CD14-positive monocyte (primary cell): ENCODE measurements at regions not wholly inside any gene's neighbourhood (a gene's known extent, or its start where the extent isn't known, plus 50 kb on each side); places are given as distances from the start of the nearest gene placed in this dataset.

ENCODE experiments used
- DNase-seq, 3 donors: peaks; one replicate each; pipeline ENCODE4 v3.0.0-alpha.2; 2011 to 2022
- H2AFZ ChIP-seq: 2 replicates; pipeline ENCODE4 v1.6.0; 2012; ENCODE audit warnings: mild to moderate bottlenecking, low read depth, low read length, inconsistent platforms; ENCODE audit not compliant: insufficient read depth, poor library complexity, severe bottlenecking
- H3K27ac ChIP-seq, 2 donors: 1 replicate in 1 of 2; 2 replicates in 1 of 2; pipeline ENCODE4 v1.5.1; 2012 to 2013; ENCODE audit warnings: low read length in 2 of 2, control low read depth in 1 of 2, inconsistent platforms in 1 of 2, low read depth in 1 of 2, mild to moderate bottlenecking in 1 of 2
- H3K27me3 ChIP-seq, 2 donors: one replicate each; pipeline versions ENCODE4 v1.6.0 to v1.6.1; 2011 to 2013; ENCODE audit warnings: low read length in 2 of 2; ENCODE audit not compliant: control insufficient read depth in 2 of 2, insufficient read depth in 2 of 2
- H3K36me3 ChIP-seq, 2 donors: replicated peaks in 1 of 2; 1 replicate in 1 of 2; 2 replicates in 1 of 2; pipeline versions ENCODE4 v1.5.1 to v1.6.1; 2012 to 2013; ENCODE audit warnings: low read length in 2 of 2, control low read depth in 1 of 2, inconsistent platforms in 1 of 2, mild to moderate bottlenecking in 1 of 2; ENCODE audit not compliant: insufficient read depth in 2 of 2, control insufficient read depth in 1 of 2
- H3K4me1 ChIP-seq, 2 donors: 1 replicate in 1 of 2; 2 replicates in 1 of 2; pipeline versions ENCODE4 v1.5.1 to v1.6.1; 2012 to 2013; ENCODE audit warnings: low read length in 2 of 2, control low read depth in 1 of 2, inconsistent platforms in 1 of 2, mild to moderate bottlenecking in 1 of 2, moderate library complexity in 1 of 2; ENCODE audit not compliant: insufficient read depth in 2 of 2, control insufficient read depth in 1 of 2
- H3K4me2 ChIP-seq: replicated peaks from 2 replicates; pipeline ENCODE3; 2012; ENCODE audit warnings: low read length, moderate library complexity, mild to moderate bottlenecking; ENCODE audit not compliant: poor library complexity, severe bottlenecking; ENCODE audit errors: extremely low read depth
- H3K4me3 ChIP-seq, 3 experiments: fragments of 200-600 bp in 1 of 3; sonication (generic) in 1 of 3; replicated peaks in 1 of 3; 1 replicate in 2 of 3; 2 replicates in 1 of 3; pipeline ENCODE4 v1.5.1; 2011 to 2013; ENCODE audit warnings: low read length in 3 of 3, mild to moderate bottlenecking in 3 of 3, control low read depth in 2 of 3, low read depth in 2 of 3, inconsistent platforms in 1 of 3, moderate library complexity in 1 of 3
- H3K79me2 ChIP-seq: 2 replicates; pipeline ENCODE4 v1.6.0; 2012; ENCODE audit warnings: mild to moderate bottlenecking, control low read depth, inconsistent platforms, low read length, moderate library complexity; ENCODE audit not compliant: insufficient read depth
- H3K9ac ChIP-seq: 2 replicates; pipeline ENCODE4 v1.6.0; 2017; ENCODE audit warnings: low read length, mild to moderate bottlenecking; ENCODE audit not compliant: insufficient read depth, poor library complexity, severe bottlenecking
- H3K9me3 ChIP-seq, 2 donors: replicated peaks in 1 of 2; 1 replicate in 1 of 2; 2 replicates in 1 of 2; pipeline versions ENCODE4 v1.5.1 to v1.6.1; 2012 to 2013; ENCODE audit warnings: low read length in 2 of 2, control low read depth in 1 of 2; ENCODE audit not compliant: control insufficient read depth in 1 of 2, insufficient read depth in 1 of 2
- H4K20me1 ChIP-seq: 2 replicates; pipeline ENCODE4 v1.6.0; 2012; ENCODE audit warnings: mild to moderate bottlenecking, low read length, control low read depth, moderate library complexity; ENCODE audit not compliant: insufficient read depth
- H3K27ac Mint-ChIP-seq, 7 donors: one replicate each; pipeline ENCODE4 v1.8.0; 2020; ENCODE audit warnings: mild to moderate bottlenecking in 7 of 7, mixed read lengths in 7 of 7, moderate library complexity in 6 of 7, inconsistent platforms in 2 of 7
- H3K27me3 Mint-ChIP-seq, 3 donors: one replicate each; pipeline ENCODE4 v1.8.0; 2021 to 2022; ENCODE audit warnings: low read depth in 3 of 3, mild to moderate bottlenecking in 3 of 3, mixed read lengths in 3 of 3, moderate library complexity in 3 of 3, inconsistent platforms in 1 of 3
- H3K36me3 Mint-ChIP-seq, 2 donors: one replicate each; pipeline ENCODE4 v1.8.0; 2020; ENCODE audit warnings: mixed read lengths in 2 of 2, inconsistent platforms in 1 of 2, mild to moderate bottlenecking in 1 of 2
- H3K4me1 Mint-ChIP-seq: one replicate; pipeline ENCODE4 v1.8.0; 2020; ENCODE audit warnings: mild to moderate bottlenecking, mixed read lengths
- H3K4me3 Mint-ChIP-seq, 2 donors: one replicate each; pipeline ENCODE4 v1.8.0; 2020; ENCODE audit warnings: mild to moderate bottlenecking in 2 of 2, mixed read lengths in 2 of 2, moderate library complexity in 1 of 2
- H3K9me3 Mint-ChIP-seq, 7 donors: one replicate each; pipeline ENCODE4 v1.8.0; 2020 to 2022; ENCODE audit warnings: mixed read lengths in 7 of 7, mild to moderate bottlenecking in 6 of 7, moderate library complexity in 6 of 7, inconsistent platforms in 2 of 7
- WGBS: methylation state at CpG from one replicate; pipeline ENCODE4 v1.1.5; 2013; ENCODE audit warnings: missing lambda C conversion rate; ENCODE audit not compliant: insufficient coverage; 5-methylcytosine and 5-hydroxymethylcytosine counted together
- intact Hi-C, 2 donors: fragments of 100-400 bp; cut with micrococcal nuclease; formaldehyde crosslinking; loops; one replicate each; pipeline versions ENCODE4 v1.15.0 to v1.15.1; 2023
- TF ChIP-seq, protein P1 (sequence below): fragments of 200-600 bp; IDR thresholded peaks from one replicate; pipeline ENCODE4 v1.8.0; 2022; ENCODE audit warnings: antibody characterized with exemption, mild to moderate bottlenecking

DNA sequence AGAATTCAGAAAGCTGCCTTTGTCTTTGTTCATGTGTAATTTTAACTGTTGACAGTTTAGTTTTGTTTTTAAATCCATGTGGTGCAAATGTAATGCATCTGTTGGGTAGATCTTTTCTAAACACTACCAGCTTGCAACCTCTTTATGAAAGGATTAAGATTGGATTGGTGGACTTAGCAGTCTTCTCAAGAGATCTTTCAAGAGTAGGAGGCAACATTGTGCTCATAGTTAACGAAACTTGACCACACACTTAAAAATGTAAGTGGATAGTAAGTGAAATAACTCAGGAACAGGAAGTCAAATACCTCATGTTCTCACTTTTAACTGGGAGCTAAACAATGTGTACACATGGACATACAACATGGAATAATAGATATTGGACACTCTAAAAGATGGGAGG lies 579.0 kb downstream of the RIT2 start:
- TF ChIP-seq, protein P1, sequence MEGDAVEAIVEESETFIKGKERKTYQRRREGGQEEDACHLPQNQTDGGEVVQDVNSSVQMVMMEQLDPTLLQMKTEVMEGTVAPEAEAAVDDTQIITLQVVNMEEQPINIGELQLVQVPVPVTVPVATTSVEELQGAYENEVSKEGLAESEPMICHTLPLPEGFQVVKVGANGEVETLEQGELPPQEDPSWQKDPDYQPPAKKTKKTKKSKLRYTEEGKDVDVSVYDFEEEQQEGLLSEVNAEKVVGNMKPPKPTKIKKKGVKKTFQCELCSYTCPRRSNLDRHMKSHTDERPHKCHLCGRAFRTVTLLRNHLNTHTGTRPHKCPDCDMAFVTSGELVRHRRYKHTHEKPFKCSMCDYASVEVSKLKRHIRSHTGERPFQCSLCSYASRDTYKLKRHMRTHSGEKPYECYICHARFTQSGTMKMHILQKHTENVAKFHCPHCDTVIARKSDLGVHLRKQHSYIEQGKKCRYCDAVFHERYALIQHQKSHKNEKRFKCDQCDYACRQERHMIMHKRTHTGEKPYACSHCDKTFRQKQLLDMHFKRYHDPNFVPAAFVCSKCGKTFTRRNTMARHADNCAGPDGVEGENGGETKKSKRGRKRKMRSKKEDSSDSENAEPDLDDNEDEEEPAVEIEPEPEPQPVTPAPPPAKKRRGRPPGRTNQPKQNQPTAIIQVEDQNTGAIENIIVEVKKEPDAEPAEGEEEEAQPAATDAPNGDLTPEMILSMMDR, result no peak
- Histone ChIP-seq H3K27ac (no peak overlapping the region), H4K20me1 (no peaks in the 10 kb centered on the region), H2AFZ (no peak overlapping the region), H3K79me2 (no peaks in the 10 kb centered on the region), H3K4me2 (no peak overlapping the region), H3K27me3 (no peaks in the 10 kb centered on the region), H3K4me1 (no peaks in the 10 kb centered on the region), H3K36me3 (no peaks in the 10 kb centered on the region), H3K9ac (no peak overlapping the region), H3K4me3 (no peak overlapping the region), H3K9me3 (no peaks in the 10 kb centered on the region)
- H3K36me3 Mint-ChIP-seq, result no peaks in the 10 kb centered on the region
- peaks cover 0 to 9% (median 1%) of the 10 kb centered on the region in 3 donors for H3K27me3 Mint-ChIP-seq
- DNase-seq, result no peak
- no peak overlapping the region for H3K4me3 Mint-ChIP-seq
- H3K9me3 Mint-ChIP-seq, result peaks cover 0 to 3% (median 0%) of the 10 kb centered on the region in 7 donors
- H3K4me1 Mint-ChIP-seq, result no peaks in the 10 kb centered on the region
- H3K27ac Mint-ChIP-seq, result no peak overlapping the region
- no CpG with 5 or more reads among the region's 1 CpG for WGBS
- intact Hi-C loops, result no loop called here

DNA sequence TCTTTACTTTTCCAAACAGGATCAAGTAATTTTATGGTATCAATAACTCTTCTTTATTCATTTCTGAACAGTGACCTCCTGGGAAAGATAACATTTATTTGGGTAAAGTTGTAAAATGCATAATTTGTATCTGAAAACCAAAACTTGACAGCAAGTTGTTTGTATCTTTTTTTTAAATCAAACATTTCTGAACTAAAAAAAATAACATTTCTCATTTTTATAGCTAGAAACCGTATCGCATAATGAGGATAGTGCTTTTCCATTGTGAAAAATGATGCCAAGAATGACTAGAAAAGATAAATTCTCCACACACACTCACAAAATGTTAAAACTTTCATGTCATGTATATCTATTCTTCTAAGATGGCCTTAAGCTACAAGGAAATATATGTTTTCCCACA lies 578.2 kb downstream of the RIT2 start:
- H3K9me3 Mint-ChIP-seq, result peaks cover 0 to 2% (median 0%) of the 10 kb centered on the region in 7 donors
- Histone ChIP-seq H3K9me3 (no peaks in the 10 kb centered on the region), H2AFZ (no peak overlapping the region), H3K4me2 (no peak overlapping the region), H3K36me3 (no peaks in the 10 kb centered on the region), H3K27ac (no peak overlapping the region), H3K27me3 (no peaks in the 10 kb centered on the region), H3K4me1 (no peaks in the 10 kb centered on the region), H3K9ac (no peak overlapping the region), H3K79me2 (no peaks in the 10 kb centered on the region), H3K4me3 (no peak overlapping the region), H4K20me1 (no peaks in the 10 kb centered on the region)
- no CpG with 5 or more reads among the region's 2 CpGs for WGBS
- no peaks in the 10 kb centered on the region for H3K4me1 Mint-ChIP-seq
- H3K36me3 Mint-ChIP-seq, result no peaks in the 10 kb centered on the region
- H3K27me3 Mint-ChIP-seq, result peaks cover 0 to 6% (median 1%) of the 10 kb centered on the region in 3 donors
- TF ChIP-seq, protein P1, result no peak
- H3K4me3 Mint-ChIP-seq, result no peak overlapping the region
- no peak for DNase-seq
- intact Hi-C loops, result no loop called here
- H3K27ac Mint-ChIP-seq, result no peak overlapping the region
